PC-9 (cell line): ENCODE measurements at regions not wholly inside any gene's neighbourhood (a gene's known extent, or its start where the extent isn't known, plus 50 kb on each side); places are given as distances from the start of the nearest gene placed in this dataset.

Experiments
- EZH2 ChIP-seq: fragments of 200-600 bp; sonication (generic); IDR thresholded peaks from 2 replicates; pipeline ENCODE4 v1.8.0; 2017; ENCODE audit warnings: antibody characterized with exemption, low read depth
- TF ChIP-seq, protein P1 (sequence below): fragments of 200-600 bp; sonication (generic); conservative IDR thresholded peaks from 2 replicates; pipeline ENCODE4 v1.6.1; 2017; ENCODE audit warnings: mixed run types, antibody characterized with exemption, mild to moderate bottlenecking, moderate library complexity

- TF ChIP-seq, protein P1, sequence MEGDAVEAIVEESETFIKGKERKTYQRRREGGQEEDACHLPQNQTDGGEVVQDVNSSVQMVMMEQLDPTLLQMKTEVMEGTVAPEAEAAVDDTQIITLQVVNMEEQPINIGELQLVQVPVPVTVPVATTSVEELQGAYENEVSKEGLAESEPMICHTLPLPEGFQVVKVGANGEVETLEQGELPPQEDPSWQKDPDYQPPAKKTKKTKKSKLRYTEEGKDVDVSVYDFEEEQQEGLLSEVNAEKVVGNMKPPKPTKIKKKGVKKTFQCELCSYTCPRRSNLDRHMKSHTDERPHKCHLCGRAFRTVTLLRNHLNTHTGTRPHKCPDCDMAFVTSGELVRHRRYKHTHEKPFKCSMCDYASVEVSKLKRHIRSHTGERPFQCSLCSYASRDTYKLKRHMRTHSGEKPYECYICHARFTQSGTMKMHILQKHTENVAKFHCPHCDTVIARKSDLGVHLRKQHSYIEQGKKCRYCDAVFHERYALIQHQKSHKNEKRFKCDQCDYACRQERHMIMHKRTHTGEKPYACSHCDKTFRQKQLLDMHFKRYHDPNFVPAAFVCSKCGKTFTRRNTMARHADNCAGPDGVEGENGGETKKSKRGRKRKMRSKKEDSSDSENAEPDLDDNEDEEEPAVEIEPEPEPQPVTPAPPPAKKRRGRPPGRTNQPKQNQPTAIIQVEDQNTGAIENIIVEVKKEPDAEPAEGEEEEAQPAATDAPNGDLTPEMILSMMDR = no peak
- TF ChIP-seq EZH2 = no peak
These were observed 259.7 kb downstream of the INSC start for GRCh38 chr11:15374418-15374817.
